Dermis microvascular lymphatic vessel endothelial cell (primary cell): ENCODE measurements at regions not wholly inside any gene's neighbourhood (a gene's known extent, or its start where the extent isn't known, plus 50 kb on each side); places are given as distances from the start of the nearest gene placed in this dataset.
A peak's percentile ranks its signal among the peaks of the same experiment; 100 is the strongest.
"Not testable (repeated sequence)": the region's sequence is repeated elsewhere in the genome, so short reads cannot be mapped to it uniquely, and the experiment has no call there.

Experiments
- DNase-seq, 2 donors: peaks; one replicate each; pipeline versions ENCODE4 v3.0.0 to v3.0.0-alpha.2; 2010; ENCODE audit warnings: low read depth in 2 of 2

GRCh38 chr4:181061787-181062186 lies 1181.4 kb upstream of the TENM3 start:
- DNase-seq, result no peak

GRCh38 chr4:181063212-181063611 lies 1180.0 kb upstream of the TENM3 start:
- no peak for DNase-seq

GRCh38 chr4:181077341-181077740 lies 1165.9 kb upstream of the TENM3 start:
- no peak for DNase-seq

GRCh38 chr4:181078196-181078595 lies 1165.0 kb upstream of the TENM3 start:
- no peak for DNase-seq

- no peak for DNase-seq
Observed at GRCh38 chr4:181083757-181084361, 1159.3 kb upstream of the TENM3 start.

- DNase-seq, result no peak
Observed at GRCh38 chr4:181085557-181085956, 1157.6 kb upstream of the TENM3 start.

- DNase-seq, result no peak
Observed at GRCh38 chr4:181105487-181105886, 1137.7 kb upstream of the TENM3 start.

GRCh38 chr4:181106398-181106797 lies 1136.8 kb upstream of the TENM3 start:
- DNase-seq, result no peak

GRCh38 chr4:181108237-181108636 lies 1135.0 kb upstream of the TENM3 start:
- DNase-seq, result no peak

- DNase-seq, result no peak
Observed at GRCh38 chr4:181119186-181119585, 1124.0 kb upstream of the TENM3 start.

GRCh38 chr4:181121733-181122132 lies 1121.5 kb upstream of the TENM3 start:
- no peak for DNase-seq

GRCh38 chr4:181127171-181127570 lies 1116.0 kb upstream of the TENM3 start:
- DNase-seq, result no peak

- not testable (repeated sequence) for DNase-seq
Observed at GRCh38 chr4:181130317-181130716, 1112.9 kb upstream of the TENM3 start.

GRCh38 chr4:181137351-181137750 lies 1105.9 kb upstream of the TENM3 start:
- no peak for DNase-seq

- no peak for DNase-seq
Observed at GRCh38 chr4:181138116-181138515, 1105.1 kb upstream of the TENM3 start.

GRCh38 chr4:181140037-181140603 lies 1103.1 kb upstream of the TENM3 start:
- DNase-seq, result no peak

- peak; percentile 55 to 71 for DNase-seq
Observed at GRCh38 chr4:181143250-181143854, 1099.8 kb upstream of the TENM3 start.

GRCh38 chr4:181146051-181146450 lies 1097.2 kb upstream of the TENM3 start:
- DNase-seq, result no peak

GRCh38 chr4:181147416-181147951 lies 1095.7 kb upstream of the TENM3 start:
- DNase-seq, result no peak

GRCh38 chr4:181148470-181148869 lies 1094.7 kb upstream of the TENM3 start:
- DNase-seq, result no peak

- DNase-seq, result no peak
Observed at GRCh38 chr4:181150191-181150590, 1093.0 kb upstream of the TENM3 start.

- no peak for DNase-seq
Observed at GRCh38 chr4:181151856-181152255, 1091.3 kb upstream of the TENM3 start.

- DNase-seq, result no peak
Observed at GRCh38 chr4:181157647-181158046, 1085.6 kb upstream of the TENM3 start.
